ENCODE measurements at regions not wholly inside any gene's neighbourhood (a gene's known extent, or its start where the extent isn't known, plus 50 kb on each side); places are given as distances from the start of the nearest gene placed in this dataset.

DNA sequence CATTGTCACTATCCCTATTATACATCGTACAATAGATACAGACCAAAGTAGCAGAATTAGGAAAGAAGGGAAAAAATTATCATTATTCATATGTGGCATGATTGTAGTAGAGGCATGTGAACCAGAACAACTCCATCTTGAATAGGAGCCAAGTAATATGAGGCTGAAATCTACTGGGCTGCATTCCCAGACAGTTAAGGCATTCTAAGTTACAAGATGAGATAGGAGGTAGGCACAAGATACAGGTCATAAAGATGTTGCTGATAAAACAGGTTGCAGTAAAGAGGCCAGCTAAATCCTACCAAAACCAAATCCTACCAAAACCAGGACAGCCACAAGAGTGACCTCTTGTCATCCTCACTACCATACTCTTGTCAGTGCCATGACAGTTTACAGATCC is 1035.4 kb upstream of the SEMA6D start:
- TF ChIP-seq CTCF (IDR thresholded peaks at IDR 0.05): no peak
- TF ChIP-seq POLR2A (IDR thresholded peaks at IDR 0.05): no peak

Data from lower leg skin (tissue), 3 donors.